Ovary (tissue), 7 donors: ENCODE measurements at regions not wholly inside any gene's neighbourhood (a gene's known extent, or its start where the extent isn't known, plus 50 kb on each side); places are given as distances from the start of the nearest gene placed in this dataset.
"Not testable (repeated sequence)": the region's sequence is repeated elsewhere in the genome, so short reads cannot be mapped to it uniquely, and the experiment has no call there.

Experiments
- DNase-seq, 5 donors: peaks; one replicate each; pipeline ENCODE4 v3.0.0-alpha.2; 2019 to 2020
- H3K27ac ChIP-seq, 2 donors: fragments of 200-600 bp; one replicate each; pipeline versions ENCODE4 v1.5.1 to v1.8.0; 2019 to 2022
- H3K27me3 ChIP-seq: fragments of 200-600 bp; one replicate; pipeline ENCODE4 v1.8.0; 2022
- H3K36me3 ChIP-seq: fragments of 200-600 bp; sonication (generic); one replicate; pipeline ENCODE4 v1.5.1; 2019
- H3K4me1 ChIP-seq: one replicate; pipeline ENCODE4 v1.8.1; 2013; ENCODE audit warnings: mild to moderate bottlenecking, moderate library complexity; ENCODE audit not compliant: insufficient read depth
- H3K4me3 ChIP-seq: fragments of 200-600 bp; sonication (generic); one replicate; pipeline ENCODE4 v1.5.1; 2017
- H3K9me3 ChIP-seq, 2 donors: fragments of 200-600 bp in 1 of 2; sonication (generic) in 1 of 2; one replicate each; pipeline versions ENCODE4 v1.5.1 to v1.8.1; 2013 to 2019; ENCODE audit warnings: mild to moderate bottlenecking in 1 of 2, moderate library complexity in 1 of 2
- WGBS, 3 donors: extraction: QIAGEN DNeasy Blood & Tissue Kit in 1 of 3; methylation state at CpG; one replicate each; pipeline versions ENCODE4 v1.1.5 to v1.1.7; 2013 to 2017; 5-methylcytosine and 5-hydroxymethylcytosine counted together
- intact Hi-C, 4 donors: fragments of 100-400 bp; cut with DNase I; formaldehyde crosslinking; loops; one replicate each; pipeline versions ENCODE4 v1.11.0 to v1.15.1; 2022 to 2023
- donor health status: DM: no; HTN: no; CAD: no; lungs with moderate emphysema.
- donor health status: DM: no; HTN: no; CAD: no.
- donor health status: Bipolar disorder and iron deficiency.
- donor health status: DM: no; HTN: no; CAD: no.
- donor health status: DM: yes; HTN: yes; CAD: no.

GRCh38 chr21:9881430-9881829 is 640.0 kb upstream of the TPTE start:
- H3K9me3 ChIP-seq, H3K36me3 ChIP-seq, H3K27ac ChIP-seq, intact Hi-C loops, H3K27me3 ChIP-seq, H3K4me3 ChIP-seq, DNase-seq, H3K4me1 ChIP-seq: not testable (repeated sequence)
- 53 to 58% (median 55%) methylated on average over 4 of the region's 4 CpGs for WGBS, 3 donors

DNA sequence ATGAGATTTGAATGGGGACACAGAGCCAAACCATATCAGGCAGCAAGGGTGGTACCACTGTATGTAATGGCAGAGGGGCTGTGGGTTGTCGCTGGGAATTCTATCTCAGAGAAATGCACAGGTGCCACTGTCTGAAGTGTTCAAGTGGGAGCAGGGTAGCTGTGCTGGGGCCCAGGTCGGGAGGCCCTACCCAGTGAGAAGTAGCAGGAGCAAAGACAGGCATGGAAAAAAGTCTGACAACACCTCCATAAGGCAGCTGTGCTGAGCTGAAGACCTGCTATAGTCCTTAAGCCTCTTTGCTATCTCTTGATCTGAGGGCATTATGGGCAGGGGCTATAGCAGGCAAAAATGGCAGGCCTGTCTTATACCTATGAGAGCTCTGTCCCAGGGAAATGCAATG is 638.3 kb upstream of the TPTE start:
- H3K36me3 ChIP-seq, H3K4me1 ChIP-seq, DNase-seq, H3K27me3 ChIP-seq, H3K27ac ChIP-seq, H3K4me3 ChIP-seq, intact Hi-C loops, H3K9me3 ChIP-seq: not testable (repeated sequence)
- 18 to 28% (median 27%) methylated on average over 2 of the region's 2 CpGs for WGBS, 3 donors

DNA sequence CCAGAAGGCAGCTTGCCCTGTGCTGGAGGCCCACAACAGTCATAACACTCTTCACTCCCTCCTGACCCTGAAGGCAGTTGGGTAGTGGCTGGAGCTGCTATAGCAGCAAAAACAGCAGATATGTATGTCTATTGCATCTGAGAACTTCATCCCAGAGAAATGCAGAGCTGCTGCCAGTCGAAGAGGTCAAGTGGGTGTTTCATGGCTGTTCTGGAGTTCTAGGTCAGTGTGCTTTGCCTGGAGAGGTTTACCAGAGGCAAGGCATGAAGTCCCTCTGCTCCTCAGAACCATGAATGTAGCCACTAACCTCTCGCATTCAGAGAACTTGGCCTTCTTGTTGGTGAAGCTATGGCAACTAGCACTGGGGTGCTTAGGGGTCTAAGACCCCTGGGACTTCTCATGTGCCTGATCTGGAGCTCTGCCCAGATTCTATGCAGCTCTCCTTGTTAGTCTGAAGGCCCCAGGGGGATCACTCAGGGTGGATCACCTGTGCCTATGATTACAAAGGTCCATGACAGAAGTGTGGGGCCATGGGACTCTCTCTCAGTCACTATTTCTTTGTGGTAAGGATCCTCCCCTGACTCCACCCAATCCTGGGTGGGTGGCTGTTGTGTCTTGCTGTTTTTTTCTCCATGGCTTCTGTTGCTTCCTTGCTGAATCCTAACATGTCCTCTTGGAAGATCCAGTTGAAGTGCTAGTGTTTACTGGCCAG is 637.7 kb upstream of the TPTE start:
- H3K27ac ChIP-seq, H3K9me3 ChIP-seq, DNase-seq, intact Hi-C loops, H3K36me3 ChIP-seq, H3K27me3 ChIP-seq, H3K4me3 ChIP-seq, H3K4me1 ChIP-seq: not testable (repeated sequence)
- 45 to 72% (median 61%) methylated on average over 2 of the region's 2 CpGs for WGBS, 3 donors

GRCh38 chr21:9888500-9888899 is 632.9 kb upstream of the TPTE start:
- H3K4me3 ChIP-seq, DNase-seq, H3K27me3 ChIP-seq, H3K4me1 ChIP-seq, intact Hi-C loops, H3K27ac ChIP-seq, H3K36me3 ChIP-seq, H3K9me3 ChIP-seq: not testable (repeated sequence)
- WGBS, 3 donors: 43 to 55% (median 46%) methylated on average over 6 of the region's 6 CpGs

GRCh38 chr21:9903579-9903978 is 617.8 kb upstream of the TPTE start:
- intact Hi-C loops, H3K4me1 ChIP-seq, H3K36me3 ChIP-seq, H3K27me3 ChIP-seq, H3K4me3 ChIP-seq, H3K27ac ChIP-seq, H3K9me3 ChIP-seq, DNase-seq: not testable (repeated sequence)
- WGBS, 3 donors: 49 to 60% (median 49%) methylated on average over 2 to 3 of the region's 3 CpGs

DNA sequence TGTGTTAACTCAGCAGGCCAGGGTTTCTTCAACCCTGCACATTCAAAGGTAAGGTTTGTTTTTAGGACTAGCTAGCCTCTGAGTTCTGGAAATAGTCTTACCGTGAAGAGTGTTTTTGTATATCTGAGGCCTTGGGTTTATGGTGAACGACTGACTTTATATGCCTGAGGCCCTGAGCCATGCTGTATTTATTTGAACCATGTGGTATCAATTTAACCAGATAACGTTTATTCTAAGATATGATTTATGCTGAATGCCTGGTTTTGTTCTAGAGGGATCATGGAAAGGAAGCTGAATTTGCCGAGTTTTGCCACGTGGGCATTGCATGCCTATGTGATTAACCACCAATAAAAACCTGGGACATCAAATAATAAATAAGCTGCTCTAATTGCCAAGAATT is 607.2 kb upstream of the TPTE start:
- H3K27me3 ChIP-seq, H3K4me3 ChIP-seq, DNase-seq, H3K27ac ChIP-seq, H3K36me3 ChIP-seq, intact Hi-C loops, H3K9me3 ChIP-seq, H3K4me1 ChIP-seq: not testable (repeated sequence)
- 30 to 41% (median 40%) methylated on average over 5 of the region's 5 CpGs for WGBS, 3 donors

- 15 to 29% (median 19%) methylated on average over 1 of the region's 1 CpG for WGBS, 3 donors
- H3K27ac ChIP-seq, DNase-seq, H3K9me3 ChIP-seq, intact Hi-C loops, H3K4me3 ChIP-seq, H3K36me3 ChIP-seq, H3K27me3 ChIP-seq, H3K4me1 ChIP-seq: not testable (repeated sequence)
Observed at GRCh38 chr21:9919446-9919845, 601.9 kb upstream of the TPTE start.

- WGBS, 3 donors: 61 to 68% (median 67%) methylated on average over 7 of the region's 7 CpGs
- not testable (repeated sequence) for DNase-seq, H3K9me3 ChIP-seq
Observed at GRCh38 chr21:9943639-9944038, 577.7 kb upstream of the TPTE start.

DNA sequence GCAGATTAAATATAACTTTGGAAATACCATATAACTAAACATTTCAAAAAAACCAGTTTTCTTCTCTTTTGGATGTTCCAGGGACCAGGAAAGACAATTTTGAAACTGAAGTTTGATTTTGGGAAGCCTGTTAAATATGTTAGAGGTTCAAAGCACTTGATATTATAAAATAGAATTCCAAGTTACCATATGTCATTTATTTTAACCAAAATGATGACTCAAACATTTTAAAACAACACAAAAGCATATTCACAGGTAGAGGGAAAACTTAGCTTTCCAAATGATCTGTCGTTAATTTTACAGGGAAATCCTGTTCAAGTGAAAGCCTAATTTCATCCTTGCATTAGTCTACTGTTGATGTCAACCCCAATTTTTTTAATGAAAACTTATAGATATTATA is 575.3 kb upstream of the TPTE start:
- intact Hi-C loops, DNase-seq, H3K36me3 ChIP-seq, H3K4me3 ChIP-seq, H3K27ac ChIP-seq, H3K27me3 ChIP-seq, H3K4me1 ChIP-seq, H3K9me3 ChIP-seq: not testable (repeated sequence)
- WGBS, 3 donors: 14 to 20% (median 18%) methylated on average over 1 of the region's 1 CpG

More at GRCh38 chr21:9943639-9944038, 577.7 kb upstream of the TPTE start:
- H3K4me3 ChIP-seq, H3K36me3 ChIP-seq, H3K4me1 ChIP-seq, H3K27me3 ChIP-seq, H3K27ac ChIP-seq, intact Hi-C loops: not testable (repeated sequence)

DNA sequence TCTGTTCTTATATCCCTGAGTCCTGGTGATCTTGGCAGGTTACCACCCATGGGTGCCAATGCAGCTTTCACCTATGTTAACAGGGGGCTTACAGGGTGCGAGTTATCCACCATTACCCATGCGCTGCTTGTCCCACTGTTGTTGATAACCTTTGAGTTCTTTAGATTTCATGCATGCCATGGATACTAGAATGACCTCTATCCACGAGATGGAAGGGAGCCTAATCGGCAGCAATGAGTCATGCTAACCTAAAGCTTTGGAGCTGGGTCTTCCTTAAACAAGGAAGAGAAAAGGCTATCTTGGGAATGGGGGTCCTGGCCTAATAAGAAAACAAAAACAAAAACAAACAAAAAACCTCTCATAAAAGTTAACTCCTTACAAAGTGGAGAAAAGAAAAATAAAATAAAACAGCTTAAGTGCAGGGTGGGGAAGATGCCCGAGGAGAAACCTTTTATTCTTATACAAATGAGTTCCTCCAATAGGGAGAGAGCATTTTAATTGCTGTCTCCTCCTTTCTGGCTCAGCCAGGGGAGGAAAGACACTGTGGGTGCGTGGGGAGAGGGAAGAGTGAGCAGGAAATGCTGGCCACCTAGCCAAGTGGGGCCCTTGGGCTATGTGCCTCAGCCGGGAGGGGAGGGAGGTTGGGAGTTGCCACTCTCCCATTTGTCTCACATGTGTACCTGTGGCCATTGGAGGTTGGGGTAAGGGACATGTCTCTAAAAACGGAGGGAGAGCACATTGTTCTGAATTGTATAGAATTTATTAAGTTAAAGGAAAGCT is 571.7 kb upstream of the TPTE start:
- H3K9me3 ChIP-seq, H3K27me3 ChIP-seq, H3K4me3 ChIP-seq, H3K27ac ChIP-seq, H3K36me3 ChIP-seq, DNase-seq, H3K4me1 ChIP-seq, intact Hi-C loops: not testable (repeated sequence)
- WGBS, 3 donors: 47 to 49% (median 49%) methylated on average over 8 of the region's 8 CpGs

DNA sequence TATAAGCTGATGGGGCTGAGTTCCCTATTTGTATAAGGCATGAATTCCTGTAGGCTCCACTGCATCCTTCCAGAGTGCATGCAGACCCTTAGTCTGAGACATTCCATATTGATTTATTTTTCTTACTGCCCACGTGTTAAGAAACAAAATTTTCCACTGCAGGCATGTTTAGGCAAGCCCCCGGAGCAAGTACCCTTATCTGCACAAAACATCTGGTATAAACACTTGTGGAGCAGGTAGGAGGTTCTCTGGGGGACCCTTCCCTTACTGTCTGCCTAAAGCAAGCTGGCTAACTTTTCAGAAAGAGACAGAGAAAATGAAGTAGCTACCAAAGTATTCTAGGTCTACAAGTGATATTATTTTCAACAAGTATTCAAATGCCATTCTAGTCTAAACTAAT is 571.0 kb upstream of the TPTE start:
- H3K9me3 ChIP-seq, H3K27ac ChIP-seq, H3K27me3 ChIP-seq, H3K4me3 ChIP-seq, H3K36me3 ChIP-seq, intact Hi-C loops, DNase-seq, H3K4me1 ChIP-seq: not testable (repeated sequence)
- WGBS, 3 donors: 14 to 22% (median 21%) methylated on average over 2 of the region's 2 CpGs

- intact Hi-C loops, DNase-seq, H3K27ac ChIP-seq, H3K4me3 ChIP-seq, H3K4me1 ChIP-seq, H3K9me3 ChIP-seq, H3K36me3 ChIP-seq, H3K27me3 ChIP-seq: not testable (repeated sequence)
Observed at GRCh38 chr21:9958791-9959190, 562.6 kb upstream of the TPTE start.
